ENCODE measurements at regions not wholly inside any gene's neighbourhood (a gene's known extent, or its start where the extent isn't known, plus 50 kb on each side); places are given as distances from the start of the nearest gene placed in this dataset.
A peak's percentile ranks its signal among the peaks of the same experiment; 100 is the strongest.
"Not testable (repeated sequence)": the region's sequence is repeated elsewhere in the genome, so short reads cannot be mapped to it uniquely, and the experiment has no call there.

- peak; percentile 75 for DNase-seq
Observed at GRCh38 chr7:119175911-119176627, 951.6 kb downstream of the ANKRD7 start.

DNA sequence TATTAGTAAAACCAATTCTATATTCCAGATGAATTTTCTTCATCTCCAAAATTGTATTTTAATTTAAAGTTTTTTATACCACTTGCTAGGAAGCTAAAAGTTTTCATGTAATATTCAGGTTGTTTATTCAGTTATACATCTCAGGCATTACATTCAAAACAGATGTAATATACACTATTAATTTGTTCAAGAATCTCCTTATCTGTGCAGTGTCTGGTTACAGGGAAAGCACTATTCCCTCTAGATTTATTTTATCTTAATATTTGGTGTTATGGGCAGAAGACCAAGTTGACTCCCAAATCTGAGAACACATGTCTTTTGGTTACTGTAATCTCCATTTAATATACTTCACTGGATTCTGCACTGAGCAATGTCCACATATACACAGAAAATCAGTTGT, 953.4 kb downstream of the ANKRD7 start:
- no peak for DNase-seq

DNA sequence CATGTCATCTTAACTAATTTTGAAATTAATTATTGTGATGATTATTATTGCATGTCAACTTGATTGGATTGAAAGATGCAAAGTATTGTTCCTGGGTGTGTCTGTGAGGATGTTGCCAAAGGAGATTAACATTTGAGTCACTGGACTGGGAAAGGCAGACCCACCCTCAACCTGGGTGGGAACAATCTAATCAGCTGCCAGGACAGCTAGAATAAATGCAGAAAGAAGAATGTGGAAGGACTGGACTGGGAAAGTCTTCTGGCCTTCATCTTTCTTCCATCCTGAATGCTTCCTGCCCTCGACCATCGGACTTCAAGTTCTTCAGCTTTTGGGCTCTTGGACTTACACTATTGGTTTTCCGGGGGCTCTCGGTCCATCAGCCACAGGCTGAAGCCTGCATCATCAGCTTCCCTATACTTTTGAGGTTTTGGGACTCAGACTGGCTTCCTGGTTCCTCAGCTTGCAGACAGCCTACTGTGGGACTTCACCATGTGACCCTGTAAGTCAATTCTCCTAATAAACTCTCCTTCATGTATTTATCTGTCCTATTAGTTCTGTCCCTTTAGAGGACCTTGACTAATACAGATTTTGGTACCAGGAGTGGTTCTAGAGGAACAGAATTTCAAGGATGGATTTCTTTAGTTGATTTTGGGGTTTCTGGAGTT, 959.8 kb downstream of the ANKRD7 start:
- DNase-seq = no peak

DNA sequence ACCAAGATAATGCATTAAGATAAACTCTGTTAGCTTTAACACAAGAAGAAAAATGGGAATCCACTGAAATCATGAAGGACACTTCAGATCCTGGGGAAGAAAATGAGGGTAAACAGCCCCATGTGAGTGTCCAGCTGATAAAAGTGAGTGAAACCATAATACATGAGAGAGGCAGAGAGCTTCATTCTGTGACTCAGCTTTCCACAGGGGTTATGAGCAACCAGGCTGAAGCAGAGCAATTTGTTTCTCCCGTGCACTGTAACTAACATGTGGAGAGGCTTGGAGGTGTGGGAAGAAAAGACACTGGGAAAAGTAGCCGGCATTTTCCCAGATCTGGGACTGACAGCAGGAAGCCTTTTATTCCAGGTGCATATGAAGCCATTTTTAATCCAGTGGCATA, 971.7 kb downstream of the ANKRD7 start:
- no peak for DNase-seq

- no peak for DNase-seq
Observed at GRCh38 chr7:119197172-119197876, 972.8 kb downstream of the ANKRD7 start.

GRCh38 chr7:119197877-119198527, 973.5 kb downstream of the ANKRD7 start:
- DNase-seq = peak; percentile 71

- no peak for DNase-seq
Observed at GRCh38 chr7:119219663-119220062, 995.2 kb downstream of the ANKRD7 start.

- no peak for DNase-seq
Observed at GRCh38 chr7:119223930-119224329, 999.4 kb downstream of the ANKRD7 start.

GRCh38 chr7:119228482-119228881, 1004.0 kb downstream of the ANKRD7 start:
- DNase-seq = peak; percentile 81

- no peak for DNase-seq
Observed at GRCh38 chr7:119232091-119232490, 1007.6 kb downstream of the ANKRD7 start.

- no peak for DNase-seq
Observed at GRCh38 chr7:119233015-119233414, 1008.5 kb downstream of the ANKRD7 start.

DNA sequence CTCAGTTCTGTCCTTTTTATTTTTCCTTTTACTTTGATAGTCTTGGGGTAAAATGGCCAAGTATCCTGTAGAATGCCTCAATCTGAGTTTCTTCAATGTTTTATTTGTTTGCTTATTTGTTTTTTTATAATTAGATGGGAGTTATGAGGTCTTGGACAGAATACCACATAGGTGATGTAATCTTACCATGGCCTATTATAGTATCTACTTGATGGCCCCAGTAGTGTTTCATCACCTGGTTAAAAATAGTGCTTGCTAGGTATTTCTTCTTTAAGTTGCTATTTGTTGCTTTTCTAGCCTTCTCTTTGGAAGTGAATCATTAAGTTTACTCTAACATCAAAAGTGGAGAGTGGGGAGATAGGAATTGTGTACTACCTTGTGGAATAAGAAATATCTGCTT, 1020.0 kb upstream of the KCND2 start:
- DNase-seq = no peak

GRCh38 chr7:119254742-119255141, 1018.2 kb upstream of the KCND2 start:
- DNase-seq = no peak

GRCh38 chr7:119256001-119256400, 1017.0 kb upstream of the KCND2 start:
- DNase-seq = no peak

DNA sequence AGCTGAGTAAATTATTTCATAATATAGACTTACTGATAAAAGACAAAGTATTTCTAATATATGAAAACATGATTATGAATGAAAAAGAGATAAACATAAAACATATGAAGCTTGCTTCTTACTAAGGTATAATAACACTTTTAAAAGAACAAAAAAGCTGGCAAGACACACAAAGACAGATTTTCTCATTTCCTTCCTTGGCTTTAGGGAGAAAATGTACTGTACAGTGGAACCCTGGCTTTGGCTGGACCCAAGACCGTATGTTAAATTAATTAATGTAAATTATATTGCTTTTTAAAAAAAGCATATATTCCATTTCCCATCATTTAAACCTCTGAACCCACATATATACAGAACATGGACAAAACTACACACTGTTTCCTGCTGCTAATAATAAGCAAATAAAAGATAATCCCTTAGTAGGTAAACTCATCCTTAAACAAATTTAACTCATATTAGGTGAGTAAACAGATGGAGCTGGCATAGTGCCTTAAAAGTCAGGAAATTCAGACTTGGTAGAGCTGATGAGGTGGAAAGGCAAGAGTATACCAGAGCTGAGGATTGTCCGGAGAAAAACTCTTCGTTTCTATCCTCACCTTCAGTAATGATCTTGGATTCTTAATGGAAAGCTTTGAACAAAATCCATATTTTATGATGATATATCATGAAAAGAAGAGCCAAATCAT, 1016.4 kb upstream of the KCND2 start:
- no peak for DNase-seq

GRCh38 chr7:119266790-119267189, 1006.2 kb upstream of the KCND2 start:
- DNase-seq = not testable (repeated sequence)

- peak; percentile 75 for DNase-seq
Observed at GRCh38 chr7:119270045-119270464, 1002.9 kb upstream of the KCND2 start.

GRCh38 chr7:119270644-119271043, 1002.3 kb upstream of the KCND2 start:
- no peak for DNase-seq

DNA sequence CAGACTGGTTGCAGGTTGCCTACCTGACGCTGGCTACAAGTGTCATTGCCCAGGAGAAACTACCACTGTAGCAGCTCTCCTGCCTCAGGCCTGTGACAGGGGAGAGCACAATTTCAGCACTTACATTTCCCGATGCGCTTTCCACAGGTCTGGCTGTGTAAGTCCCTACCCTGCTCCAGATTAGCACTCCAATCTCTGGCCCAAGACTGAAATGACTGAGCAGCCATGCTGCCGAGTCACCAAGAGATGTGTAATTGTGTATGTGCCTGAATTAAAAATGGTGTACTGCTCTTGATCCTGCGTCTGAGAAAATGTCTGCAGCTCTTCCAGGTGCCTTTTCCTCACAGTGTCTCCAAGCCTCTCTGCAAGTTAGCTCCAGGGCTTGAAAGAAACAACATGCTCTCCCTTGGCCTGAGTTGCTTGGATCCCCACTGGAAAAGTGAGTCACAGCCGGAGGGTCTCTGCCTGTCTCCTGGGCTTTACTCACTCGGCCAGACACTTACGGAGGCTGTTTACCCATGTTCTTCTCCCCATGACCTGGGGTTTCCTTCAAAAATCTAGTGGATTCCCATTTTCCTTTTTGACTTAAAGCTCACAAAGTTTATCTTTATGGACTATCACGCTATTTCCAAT, 1001.7 kb upstream of the KCND2 start:
- DNase-seq = no peak

GRCh38 chr7:119281181-119281846, 991.7 kb upstream of the KCND2 start:
- DNase-seq = no peak

GRCh38 chr7:119283353-119283752, 989.6 kb upstream of the KCND2 start:
- no peak for DNase-seq

DNA sequence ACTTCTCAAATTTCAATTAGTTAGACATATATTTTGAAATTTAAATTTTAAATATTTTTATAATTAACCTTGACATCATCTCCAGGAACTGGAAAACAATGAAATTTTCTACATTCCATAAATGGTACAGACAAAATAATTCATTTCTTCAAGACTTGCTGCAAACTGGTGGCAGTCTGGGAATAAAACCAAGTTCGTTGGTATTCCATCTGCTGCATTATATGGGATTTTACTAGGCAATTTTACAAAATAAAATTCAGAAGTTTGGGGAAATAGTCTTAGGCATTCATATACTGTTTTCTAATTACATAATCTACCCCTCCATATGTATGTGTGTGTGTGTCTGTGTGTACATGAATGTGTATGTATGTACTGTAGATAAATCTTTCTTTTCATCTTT, 984.6 kb upstream of the KCND2 start:
- no peak for DNase-seq
